ENCODE measurements at regions not wholly inside any gene's neighbourhood (a gene's known extent, or its start where the extent isn't known, plus 50 kb on each side); places are given as distances from the start of the nearest gene placed in this dataset.

DNA sequence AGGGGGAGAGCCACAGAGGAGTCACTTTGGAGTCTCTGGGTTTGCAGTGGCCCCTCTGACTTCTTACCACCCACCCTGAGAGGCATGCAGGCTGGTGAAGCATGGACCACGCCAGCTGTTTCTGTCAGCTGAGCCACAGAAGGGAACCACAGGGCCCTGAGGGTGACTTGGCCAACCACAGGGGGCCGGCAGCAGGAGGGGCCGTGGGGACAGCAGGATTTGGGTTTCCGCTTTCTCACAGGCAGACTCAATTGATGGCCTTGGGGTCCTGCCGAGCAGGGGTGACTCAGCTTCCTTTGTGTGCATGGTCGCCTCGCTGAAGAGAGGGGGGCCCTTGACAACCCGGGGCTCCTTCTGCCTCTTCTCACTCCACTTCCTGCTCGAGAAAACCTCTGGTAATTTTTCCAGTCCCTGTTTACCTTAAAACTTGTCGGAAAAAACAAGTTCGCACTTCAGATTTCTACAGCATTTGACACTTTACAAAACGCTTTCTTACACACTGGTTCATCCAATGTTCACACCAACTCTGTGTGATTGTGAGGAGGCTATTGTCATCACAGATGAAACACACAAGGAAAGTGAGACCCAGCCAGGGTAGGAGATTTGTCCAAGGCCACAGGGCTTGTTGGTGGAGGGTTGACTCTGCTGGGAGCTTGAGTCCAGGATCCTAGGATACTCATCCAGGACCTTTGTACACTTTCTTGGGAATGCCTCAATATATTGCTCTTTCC is 311.2 kb downstream of the LPIN1 start:
- H3K27me3 Mint-ChIP-seq (ENCODE audit: insufficient read depth): peaks cover 65% of the 10 kb centered on the region
- WGBS, 2 experiments (ENCODE audit: insufficient coverage in 1 of 2, insufficient read length in 1 of 2): 43 to 79% methylated on average over 3 to 12 of the region's 12 CpGs

DNA sequence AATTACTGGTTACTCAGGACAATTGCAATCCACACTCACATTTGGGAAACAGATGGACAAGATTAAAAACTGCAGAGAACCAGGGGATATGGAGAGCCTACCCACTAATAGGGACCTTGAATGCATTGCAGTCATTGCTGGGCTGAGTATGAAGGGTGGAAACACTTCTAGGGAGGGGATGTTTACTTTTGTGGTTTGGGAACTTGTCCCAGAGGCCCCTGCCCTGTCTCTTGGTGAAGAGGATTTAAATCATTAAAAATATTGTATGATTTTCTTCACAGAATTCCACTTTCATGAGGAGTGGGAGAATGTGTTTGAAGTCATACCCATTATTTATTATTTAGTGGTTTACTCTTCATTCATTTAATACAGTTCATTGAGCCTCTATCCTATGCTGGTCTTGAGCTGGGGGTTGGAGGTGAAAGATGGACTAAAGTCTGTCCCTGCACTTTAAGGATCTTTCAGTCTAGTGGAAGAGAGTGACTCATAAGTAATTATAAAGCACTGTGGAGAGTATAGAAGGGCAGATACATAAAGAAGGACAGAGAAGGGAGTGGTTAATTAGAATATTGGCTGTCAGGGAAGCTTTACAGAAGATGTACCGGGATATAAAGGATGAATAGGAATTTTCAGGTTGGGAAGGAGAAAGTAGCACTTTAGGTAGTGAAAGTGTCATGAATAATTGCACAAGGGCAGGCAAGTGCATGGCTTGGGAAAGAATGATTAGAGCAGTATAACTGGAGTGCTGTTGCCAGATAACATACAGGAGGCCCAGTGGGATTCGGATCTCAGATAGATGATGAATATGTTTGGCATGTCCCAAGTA is 313.4 kb downstream of the LPIN1 start:
- no peak overlapping the region for H3K27ac ChIP-seq (ENCODE audit: low read depth, low read length)

More for the DNA sequence above, 311.2 kb downstream of the LPIN1 start:
- Mint-ChIP-seq H3K4me1 (peaks cover 18% of the 10 kb centered on the region), H3K4me3 (no peak overlapping the region), H3K36me3 (ENCODE audit: low read depth) (no peaks in the 10 kb centered on the region), H3K9me3 (peaks cover 15% of the 10 kb centered on the region), H3K27ac (no peak overlapping the region)
- no peak overlapping the region for H3K9ac ChIP-seq (ENCODE audit: extremely low read depth, low read length, poor library complexity, severe bottlenecking)
- no peak overlapping the region for H3K4me3 ChIP-seq (ENCODE audit: low read length)
- peaks cover 5% of the 10 kb centered on the region for H3K9me3 ChIP-seq (ENCODE audit: control insufficient read depth, low read length)
- DNase-seq: peak; percentile 58
- H3K36me3 ChIP-seq (ENCODE audit: control insufficient read depth, insufficient read depth, low read length): no peaks in the 10 kb centered on the region
- no peak overlapping the region for H3K27ac ChIP-seq (ENCODE audit: low read depth, low read length)
- peaks cover 33% of the 10 kb centered on the region for H3K27me3 ChIP-seq (ENCODE audit: control insufficient read depth, insufficient read depth, low read length, poor library complexity, severe bottlenecking)
- TF ChIP-seq, protein P1, sequence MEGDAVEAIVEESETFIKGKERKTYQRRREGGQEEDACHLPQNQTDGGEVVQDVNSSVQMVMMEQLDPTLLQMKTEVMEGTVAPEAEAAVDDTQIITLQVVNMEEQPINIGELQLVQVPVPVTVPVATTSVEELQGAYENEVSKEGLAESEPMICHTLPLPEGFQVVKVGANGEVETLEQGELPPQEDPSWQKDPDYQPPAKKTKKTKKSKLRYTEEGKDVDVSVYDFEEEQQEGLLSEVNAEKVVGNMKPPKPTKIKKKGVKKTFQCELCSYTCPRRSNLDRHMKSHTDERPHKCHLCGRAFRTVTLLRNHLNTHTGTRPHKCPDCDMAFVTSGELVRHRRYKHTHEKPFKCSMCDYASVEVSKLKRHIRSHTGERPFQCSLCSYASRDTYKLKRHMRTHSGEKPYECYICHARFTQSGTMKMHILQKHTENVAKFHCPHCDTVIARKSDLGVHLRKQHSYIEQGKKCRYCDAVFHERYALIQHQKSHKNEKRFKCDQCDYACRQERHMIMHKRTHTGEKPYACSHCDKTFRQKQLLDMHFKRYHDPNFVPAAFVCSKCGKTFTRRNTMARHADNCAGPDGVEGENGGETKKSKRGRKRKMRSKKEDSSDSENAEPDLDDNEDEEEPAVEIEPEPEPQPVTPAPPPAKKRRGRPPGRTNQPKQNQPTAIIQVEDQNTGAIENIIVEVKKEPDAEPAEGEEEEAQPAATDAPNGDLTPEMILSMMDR (conservative IDR thresholded peaks at IDR 0.05): no peak
- peaks cover 8% of the 10 kb centered on the region for H3K4me1 ChIP-seq (ENCODE audit: control insufficient read depth, insufficient read depth, low read length)

DNA sequence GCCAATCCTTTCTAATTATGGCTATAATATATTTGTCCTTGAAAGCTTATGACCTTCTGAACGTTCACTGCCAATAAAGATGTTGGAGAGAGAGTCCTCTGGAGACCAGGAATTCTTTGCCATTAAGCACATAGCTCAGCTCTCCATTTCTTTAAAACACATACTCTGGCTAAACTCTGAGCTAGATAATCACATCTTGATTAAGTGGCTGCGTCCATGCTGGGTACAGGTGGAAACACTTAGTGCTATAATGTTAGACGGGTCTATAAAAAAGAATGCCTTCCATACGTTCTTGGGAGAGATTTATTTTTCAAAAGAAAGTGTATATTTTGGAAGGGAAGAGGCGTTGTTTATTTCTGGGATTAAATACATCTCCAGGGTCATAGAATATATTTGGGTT is 314.5 kb downstream of the LPIN1 start:
- WGBS, 2 experiments (ENCODE audit: insufficient coverage in 1 of 2, insufficient read length in 1 of 2): 94 to 95% methylated on average over 5 of the region's 5 CpGs
- Histone ChIP-seq H3K4me3 (ENCODE audit: low read length) (no peak overlapping the region), H3K4me1 (ENCODE audit: control insufficient read depth, insufficient read depth, low read length) (peaks cover 3% of the 10 kb centered on the region), H3K27ac (ENCODE audit: low read depth, low read length) (no peak overlapping the region), H3K9me3 (ENCODE audit: control insufficient read depth, low read length) (no peaks in the 10 kb centered on the region), H3K9ac (ENCODE audit: extremely low read depth, low read length, poor library complexity, severe bottlenecking) (no peak overlapping the region), H3K36me3 (ENCODE audit: control insufficient read depth, insufficient read depth, low read length) (no peaks in the 10 kb centered on the region), H3K27me3 (ENCODE audit: control insufficient read depth, insufficient read depth, low read length, poor library complexity, severe bottlenecking) (peaks cover 33% of the 10 kb centered on the region)
- no peak for DNase-seq
- Mint-ChIP-seq H3K27ac (no peak overlapping the region), H3K36me3 (ENCODE audit: low read depth) (no peaks in the 10 kb centered on the region), H3K4me1 (peaks cover 4% of the 10 kb centered on the region), H3K9me3 (no peaks in the 10 kb centered on the region), H3K27me3 (ENCODE audit: insufficient read depth) (peaks cover 61% of the 10 kb centered on the region), H3K4me3 (no peak overlapping the region)
- TF ChIP-seq, protein P1 (conservative IDR thresholded peaks at IDR 0.05): no peak

More for the DNA sequence above, 313.4 kb downstream of the LPIN1 start:
- 88 to 94% methylated on average over 2 of the region's 2 CpGs for WGBS, 2 experiments (ENCODE audit: insufficient coverage in 1 of 2, insufficient read length in 1 of 2)
- TF ChIP-seq, protein P1 (conservative IDR thresholded peaks at IDR 0.05): no peak
- H3K9me3 ChIP-seq (ENCODE audit: control insufficient read depth, low read length): no peaks in the 10 kb centered on the region
- H3K4me1 ChIP-seq (ENCODE audit: control insufficient read depth, insufficient read depth, low read length): peaks cover 8% of the 10 kb centered on the region
- H3K27me3 Mint-ChIP-seq (ENCODE audit: insufficient read depth): peaks cover 61% of the 10 kb centered on the region
- no peak overlapping the region for H3K4me3 Mint-ChIP-seq
- DNase-seq: no peak
- peaks cover 12% of the 10 kb centered on the region for H3K4me1 Mint-ChIP-seq
- no peak overlapping the region for H3K27ac Mint-ChIP-seq
- H3K9me3 Mint-ChIP-seq: peaks cover under 1% of the 10 kb centered on the region
- H3K36me3 Mint-ChIP-seq (ENCODE audit: low read depth): no peaks in the 10 kb centered on the region
- peaks cover 33% of the 10 kb centered on the region for H3K27me3 ChIP-seq (ENCODE audit: control insufficient read depth, insufficient read depth, low read length, poor library complexity, severe bottlenecking)
- no peak overlapping the region for H3K9ac ChIP-seq (ENCODE audit: extremely low read depth, low read length, poor library complexity, severe bottlenecking)
- H3K4me3 ChIP-seq (ENCODE audit: low read length): no peak overlapping the region
- no peaks in the 10 kb centered on the region for H3K36me3 ChIP-seq (ENCODE audit: control insufficient read depth, insufficient read depth, low read length)

All from endodermal cell (in vitro differentiated cells).